Endometrium (tissue), 2 donors: ENCODE measurements at regions not wholly inside any gene's neighbourhood (a gene's known extent, or its start where the extent isn't known, plus 50 kb on each side); places are given as distances from the start of the nearest gene placed in this dataset.
"Not testable (repeated sequence)": the region's sequence is repeated elsewhere in the genome, so short reads cannot be mapped to it uniquely, and the experiment has no call there.

Experiments used
- FAIRE-seq: peaks from 2 replicates; lab custom pipeline; 2012; peaks lifted over from hg19 to GRCh38; lab: Jason Lieb, UNC
- donor health status: control.
- donor health status: control.

GRCh38 chr3:125822175-125822574, 146.8 kb upstream of the ROPN1B start:
- FAIRE-seq: not testable (repeated sequence)

GRCh38 chr3:125831005-125831750, 137.8 kb upstream of the ROPN1B start:
- FAIRE-seq: not testable (repeated sequence)

GRCh38 chr3:125835562-125835961, 133.4 kb upstream of the ROPN1B start:
- FAIRE-seq: peak; percentile 31

- not testable (repeated sequence) for FAIRE-seq
Observed at GRCh38 chr3:125836011-125836551, 132.9 kb upstream of the ROPN1B start.

DNA sequence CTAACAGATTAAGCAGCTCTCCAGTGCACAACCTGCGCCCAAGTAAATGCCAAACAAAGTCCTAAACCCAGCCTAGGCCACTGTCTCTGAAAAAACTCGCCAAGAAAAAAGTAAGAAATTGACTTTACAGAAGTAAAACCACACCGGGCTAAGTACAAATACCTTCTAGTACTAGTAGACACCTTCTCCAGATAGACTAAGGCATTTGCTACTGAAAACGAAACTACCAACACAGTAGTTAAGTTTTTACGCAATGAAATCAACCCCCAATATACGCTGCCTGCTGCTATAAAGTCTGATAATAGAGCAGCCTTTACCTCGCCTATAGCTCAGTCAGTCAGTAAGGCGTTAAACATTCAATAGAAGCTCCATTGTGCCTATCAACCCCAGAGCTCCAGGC, 132.2 kb upstream of the ROPN1B start:
- not testable (repeated sequence) for FAIRE-seq

DNA sequence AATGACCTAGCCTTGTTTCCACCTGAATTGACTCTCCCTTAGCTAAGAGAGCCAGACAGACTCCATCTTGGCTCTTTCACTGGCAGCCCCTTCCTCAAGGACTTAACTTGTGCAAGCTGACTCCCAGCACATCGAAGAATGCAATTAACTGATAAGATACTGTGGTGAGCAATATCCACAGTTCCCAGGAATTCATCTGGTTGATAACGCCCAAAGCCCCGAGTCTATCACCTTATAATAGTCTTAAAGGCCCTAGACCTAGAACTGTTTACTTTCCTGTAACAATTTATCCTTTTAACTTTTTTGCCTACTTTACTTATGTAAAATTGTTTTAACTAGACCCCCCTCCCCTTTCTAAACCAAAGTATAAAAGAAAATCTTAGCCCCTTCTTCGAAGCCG, 130.1 kb upstream of the ROPN1B start:
- FAIRE-seq: not testable (repeated sequence)

GRCh38 chr3:125840465-125840864, 128.5 kb upstream of the ROPN1B start:
- FAIRE-seq: not testable (repeated sequence)

- not testable (repeated sequence) for FAIRE-seq
Observed at GRCh38 chr3:125847966-125848365, 121.0 kb upstream of the ROPN1B start.

DNA sequence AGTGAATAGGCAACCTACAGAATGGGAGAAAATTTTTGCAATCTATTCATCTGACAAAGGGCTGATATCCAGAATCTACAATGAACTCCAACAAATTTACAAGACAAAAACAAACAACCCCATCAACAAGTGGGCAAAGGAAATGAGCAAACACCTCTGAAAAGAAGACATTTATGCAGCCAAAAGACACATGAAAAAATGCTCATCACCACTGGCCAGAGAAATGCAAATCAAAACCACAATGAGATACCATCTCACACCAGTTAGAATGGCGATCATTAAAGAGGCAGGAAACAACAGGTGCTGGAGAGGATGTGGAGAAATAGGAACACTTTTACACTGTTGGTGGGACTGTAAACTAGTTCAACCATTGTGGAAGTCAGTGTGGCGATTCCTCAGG, 114.0 kb upstream of the ROPN1B start:
- not testable (repeated sequence) for FAIRE-seq

GRCh38 chr3:125860547-125860946, 108.4 kb upstream of the ROPN1B start:
- FAIRE-seq: not testable (repeated sequence)

- FAIRE-seq: not testable (repeated sequence)
Observed at GRCh38 chr3:125862841-125863254, 106.1 kb upstream of the ROPN1B start.

DNA sequence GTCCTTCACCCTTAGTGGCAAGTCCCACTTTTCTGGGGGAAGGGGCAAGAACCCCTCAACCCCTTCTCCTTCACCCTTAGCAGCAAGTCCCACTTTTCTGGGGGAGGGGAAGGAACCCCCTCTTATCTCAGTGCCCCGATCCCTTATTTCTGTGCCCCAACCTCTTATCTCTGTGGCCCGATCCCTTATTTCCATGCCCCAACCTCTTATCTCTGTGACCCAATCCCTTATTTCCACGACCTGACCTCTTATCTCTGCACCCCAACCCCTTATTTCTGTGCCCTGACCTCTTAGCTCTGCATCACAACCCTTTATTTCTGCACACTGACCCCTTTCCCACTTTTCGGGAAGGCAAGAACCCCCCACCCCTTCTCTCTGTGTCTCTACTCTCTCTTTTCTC, 104.4 kb upstream of the ROPN1B start:
- FAIRE-seq: not testable (repeated sequence)

DNA sequence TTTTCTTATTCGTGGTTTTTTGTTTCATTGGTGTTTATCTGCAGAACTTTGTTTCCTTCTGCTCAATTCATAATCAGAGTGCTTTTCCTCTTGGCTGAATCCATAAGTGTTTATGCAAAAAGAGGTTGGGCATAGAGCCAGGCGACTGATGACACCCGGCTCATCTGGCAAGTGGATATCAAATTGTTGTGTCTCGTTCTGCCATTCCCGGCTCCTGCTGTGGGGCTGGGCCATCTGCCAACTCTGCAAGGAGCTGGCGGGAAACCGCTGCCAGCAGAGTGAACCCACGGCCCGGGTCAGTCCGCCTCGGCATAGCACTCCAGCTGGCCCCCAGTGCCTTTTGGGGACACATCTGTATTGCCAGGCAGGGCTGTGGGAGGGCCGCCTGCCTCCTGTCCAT, 83.0 kb upstream of the ROPN1B start:
- FAIRE-seq: not testable (repeated sequence)

DNA sequence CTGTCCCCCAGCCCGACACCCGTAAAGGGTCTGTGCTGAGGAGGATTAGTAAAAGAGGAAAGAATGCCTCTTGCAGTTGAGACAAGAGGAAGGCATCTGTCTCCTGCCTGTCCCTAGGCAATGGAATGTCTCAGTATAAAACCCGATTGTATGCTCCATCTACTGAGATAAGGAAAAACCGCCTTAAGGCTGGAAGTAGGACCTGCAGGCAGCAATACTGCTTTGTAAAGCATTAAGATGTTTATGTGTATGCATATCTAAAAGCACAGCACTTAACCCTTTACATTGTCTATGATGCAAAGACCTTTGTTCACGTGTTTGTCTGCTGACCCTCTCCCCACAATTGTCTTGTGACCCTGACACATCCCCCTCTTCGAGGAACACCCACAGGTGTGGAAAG, 69.8 kb upstream of the ROPN1B start:
- FAIRE-seq: not testable (repeated sequence)

GRCh38 chr3:125901473-125901872, 67.5 kb upstream of the ROPN1B start:
- not testable (repeated sequence) for FAIRE-seq

DNA sequence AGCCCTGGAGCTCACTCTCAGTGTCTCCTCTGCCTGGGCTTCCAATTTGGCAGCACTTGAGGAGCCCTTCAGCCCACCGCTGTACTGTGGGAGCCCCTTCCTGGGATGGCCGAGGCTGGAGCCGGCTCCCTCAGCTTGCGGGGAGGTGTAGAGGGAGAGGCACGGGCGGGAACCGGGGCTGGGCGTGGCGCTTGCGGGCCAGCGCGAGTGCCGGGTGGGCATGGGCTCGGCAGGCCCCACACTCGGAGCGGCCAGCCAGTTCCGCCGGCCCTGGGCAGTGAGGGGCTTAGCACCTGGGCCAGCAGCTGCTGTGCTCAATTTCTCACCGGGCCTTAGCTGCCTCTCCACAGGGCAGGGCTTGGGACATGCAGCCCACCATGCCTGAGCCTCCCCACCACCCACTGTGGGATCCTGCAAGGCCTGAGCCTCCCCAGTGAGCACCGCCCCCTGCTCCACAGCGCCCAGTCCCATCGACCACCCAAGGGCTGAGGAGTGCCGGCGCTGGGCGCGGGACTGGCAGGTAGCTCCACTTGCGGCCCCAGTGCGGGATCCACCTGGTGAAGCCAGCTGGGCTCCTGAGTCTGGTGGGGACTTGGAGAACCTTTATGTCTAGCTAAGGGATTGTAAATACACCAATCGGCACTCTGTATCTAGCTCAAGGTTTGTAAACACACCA, 65.1 kb upstream of the ROPN1B start:
- not testable (repeated sequence) for FAIRE-seq

DNA sequence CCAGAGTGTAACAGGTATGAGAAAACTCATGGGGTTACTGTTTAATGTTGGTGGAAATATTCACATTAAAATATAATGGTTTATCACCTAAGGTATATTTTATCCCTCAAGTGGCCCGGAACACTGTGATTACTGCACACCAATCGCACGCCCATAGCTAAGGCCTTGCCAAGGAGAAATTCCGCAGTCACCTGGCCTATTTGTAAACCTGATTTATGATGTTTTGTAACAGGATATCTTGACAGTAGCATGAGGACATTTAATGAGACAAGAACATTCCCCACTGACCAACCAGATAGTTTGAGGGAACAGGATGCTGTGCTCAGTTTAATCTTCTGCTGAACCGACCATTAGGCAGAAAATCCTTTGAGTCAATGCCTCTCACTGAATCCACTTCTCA, 61.7 kb upstream of the ROPN1B start:
- not testable (repeated sequence) for FAIRE-seq

GRCh38 chr3:125910851-125911250, 58.1 kb upstream of the ROPN1B start:
- not testable (repeated sequence) for FAIRE-seq

DNA sequence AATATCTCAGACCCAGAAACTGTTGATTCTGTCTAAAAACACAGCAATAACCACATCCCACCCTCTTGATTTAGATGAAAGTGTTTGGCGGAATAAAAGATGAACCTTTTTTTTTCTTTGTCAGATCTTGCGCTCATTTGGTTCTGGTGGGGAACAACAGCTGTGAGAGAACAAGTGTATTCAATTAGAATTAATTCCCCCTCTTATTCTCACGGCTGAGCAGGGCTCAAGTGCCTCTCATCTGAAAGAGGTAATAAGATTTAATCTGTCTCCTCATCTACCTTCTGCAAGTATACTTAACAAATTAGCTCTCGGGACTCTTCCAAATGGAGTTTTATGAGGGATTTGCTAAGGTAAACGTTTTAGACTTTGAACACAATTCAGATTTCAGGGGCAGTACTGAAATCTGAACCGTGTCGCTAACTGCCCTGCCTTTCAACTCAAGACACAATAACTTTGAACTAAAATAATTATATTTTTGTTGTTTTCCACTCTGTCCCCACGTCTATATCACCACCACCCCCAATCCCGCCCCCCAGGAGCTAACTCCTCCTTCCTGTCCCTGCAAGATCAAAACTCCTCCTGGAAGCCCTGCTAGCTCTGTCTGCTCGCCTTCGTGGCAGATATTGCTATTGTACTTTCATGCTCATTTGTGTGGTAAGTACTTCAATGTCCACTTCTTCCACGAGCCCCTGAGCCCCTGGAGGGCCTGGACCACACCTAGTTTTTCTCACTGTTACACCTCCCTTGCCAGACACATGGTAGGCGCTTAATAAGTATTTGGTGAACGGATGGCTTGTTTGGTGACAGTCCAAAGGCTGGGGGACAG, 54.2 kb upstream of the ROPN1B start:
- FAIRE-seq: not testable (repeated sequence)

DNA sequence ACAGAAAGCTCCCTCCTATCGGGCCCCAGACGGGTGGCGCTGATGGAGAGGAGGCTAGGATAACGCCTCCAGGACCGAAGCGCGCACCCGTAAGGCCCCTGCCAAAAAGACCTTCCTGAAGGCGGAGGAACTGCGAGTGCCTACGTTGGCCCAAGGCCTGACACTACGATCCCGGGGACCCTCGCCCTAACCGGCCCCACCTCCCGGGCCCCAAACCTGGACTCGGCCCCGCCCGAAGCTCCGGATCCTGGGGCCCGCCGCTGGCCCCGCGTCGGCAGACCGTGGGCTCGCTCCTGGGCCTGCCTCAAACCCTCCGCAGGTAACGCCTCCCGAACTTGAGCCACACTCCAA, 53.6 kb upstream of the ROPN1B start:
- not testable (repeated sequence) for FAIRE-seq

GRCh38 chr3:125915792-125916375, 53.1 kb upstream of the ROPN1B start:
- peak; percentile 98 for FAIRE-seq

DNA sequence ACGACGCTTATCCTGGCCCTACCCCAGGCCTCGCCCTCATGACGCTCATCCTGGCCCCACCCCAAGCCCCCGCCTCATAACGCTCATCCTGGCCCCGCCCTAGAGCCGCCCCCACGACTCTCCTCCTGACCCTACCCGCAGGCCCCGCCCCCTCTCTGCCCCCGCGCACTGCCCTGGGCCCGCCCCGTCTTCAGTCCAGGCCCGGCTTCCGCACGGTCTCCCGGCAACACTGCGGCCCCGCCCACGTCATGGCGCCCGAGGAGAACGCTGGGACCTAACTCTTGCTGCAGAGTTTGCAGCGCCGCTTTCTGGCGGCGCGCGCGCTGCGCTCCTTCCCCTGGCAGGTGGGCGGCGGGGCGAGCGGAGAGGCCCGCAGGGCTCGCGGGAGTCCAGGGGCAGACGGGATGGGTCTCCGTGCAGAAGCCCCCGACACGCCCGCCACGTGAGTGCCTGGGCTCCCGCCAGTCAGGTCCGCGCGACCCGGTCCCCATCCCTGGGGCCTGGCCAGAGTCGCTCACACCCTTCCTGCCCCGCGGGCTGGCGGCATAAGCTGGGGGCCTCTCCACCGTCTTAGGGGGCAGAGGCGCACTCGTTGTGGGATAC, 52.5 kb upstream of the ROPN1B start:
- no peak for FAIRE-seq
